Thyroid gland (tissue), 4 donors: ENCODE measurements at regions not wholly inside any gene's neighbourhood (a gene's known extent, or its start where the extent isn't known, plus 50 kb on each side); places are given as distances from the start of the nearest gene placed in this dataset.

Source experiments
- CTCF ChIP-seq, 6 experiments: fragments of 200-600 bp in 3 of 6; fragments of 450-650 bp in 3 of 6; sonication (generic) in 3 of 6; IDR thresholded peaks; one replicate each; pipeline ENCODE4 v1.5.1; 2016 to 2019; ENCODE audit warnings: antibody characterized with exemption in 6 of 6, mild to moderate bottlenecking in 2 of 6, inconsistent platforms in 1 of 6, moderate library complexity in 1 of 6
- POLR2A ChIP-seq, 2 donors: fragments of 450-650 bp; IDR thresholded peaks; one replicate each; pipeline ENCODE4 v1.6.1; 2017; ENCODE audit warnings: antibody characterized with exemption in 2 of 2, mild to moderate bottlenecking in 2 of 2, moderate library complexity in 1 of 2

- no peak for TF ChIP-seq CTCF (IDR thresholded peaks at IDR 0.05)
- TF ChIP-seq POLR2A (IDR thresholded peaks at IDR 0.05) = no peak
Measured at GRCh38 chr2:6103372-6103771, 411.2 kb downstream of the SOX11 start.
